Fibroblast of peridontal ligament (primary cell): ENCODE measurements at regions not wholly inside any gene's neighbourhood (a gene's known extent, or its start where the extent isn't known, plus 50 kb on each side); places are given as distances from the start of the nearest gene placed in this dataset.
A peak's percentile ranks its signal among the peaks of the same experiment; 100 is the strongest.

Experiments used
- DNase-seq: peaks from one replicate; pipeline ENCODE4 v3.0.0-alpha.2; 2010; ENCODE audit errors: extremely low read depth

GRCh38 chr6:75546381-75546780 is 52.8 kb upstream of the FILIP1 start:
- DNase-seq: peak; percentile 48

- DNase-seq: no peak
Observed at GRCh38 chr6:75550544-75551167, 51.0 kb upstream of the SENP6 start.

GRCh38 chr6:75551367-75551952 is 50.2 kb upstream of the SENP6 start:
- DNase-seq: no peak
